MM.1S (cell line): ENCODE measurements at regions not wholly inside any gene's neighbourhood (a gene's known extent, or its start where the extent isn't known, plus 50 kb on each side); places are given as distances from the start of the nearest gene placed in this dataset.

Experiments
- EZH2 ChIP-seq: fragments of 300-600 bp; sonication (generic); optimal IDR thresholded peaks from 2 replicates; pipeline ENCODE3; 2017; ENCODE audit warnings: low read depth, mild to moderate bottlenecking, antibody characterized with exemption, low read length, mixed read lengths
- TF ChIP-seq, protein P1 (sequence below): fragments of 300-600 bp; sonication (generic); IDR thresholded peaks from 2 replicates; pipeline ENCODE4 v1.5.1; 2016; ENCODE audit warnings: antibody characterized with exemption, low read length, mixed read lengths

DNA sequence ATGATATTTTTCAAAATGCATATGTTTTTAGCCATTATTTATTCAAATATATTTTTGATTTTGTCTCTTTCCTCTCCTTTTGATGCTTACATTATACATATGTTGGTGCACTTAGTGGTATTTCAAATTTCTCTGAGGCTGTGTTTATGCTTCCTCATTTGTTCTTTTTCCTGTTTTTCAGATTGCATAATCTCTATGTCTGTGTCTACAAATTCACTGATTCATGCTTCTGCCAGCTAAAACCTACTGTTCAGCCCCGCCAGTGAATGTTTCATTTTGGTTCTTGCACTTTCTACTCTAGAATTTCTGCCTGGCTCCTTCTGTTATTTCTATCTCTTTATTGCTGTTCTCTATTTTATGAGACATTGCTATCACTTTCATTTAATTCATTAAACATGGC lies 951.7 kb upstream of the CNTNAP5 start:
- TF ChIP-seq, protein P1, sequence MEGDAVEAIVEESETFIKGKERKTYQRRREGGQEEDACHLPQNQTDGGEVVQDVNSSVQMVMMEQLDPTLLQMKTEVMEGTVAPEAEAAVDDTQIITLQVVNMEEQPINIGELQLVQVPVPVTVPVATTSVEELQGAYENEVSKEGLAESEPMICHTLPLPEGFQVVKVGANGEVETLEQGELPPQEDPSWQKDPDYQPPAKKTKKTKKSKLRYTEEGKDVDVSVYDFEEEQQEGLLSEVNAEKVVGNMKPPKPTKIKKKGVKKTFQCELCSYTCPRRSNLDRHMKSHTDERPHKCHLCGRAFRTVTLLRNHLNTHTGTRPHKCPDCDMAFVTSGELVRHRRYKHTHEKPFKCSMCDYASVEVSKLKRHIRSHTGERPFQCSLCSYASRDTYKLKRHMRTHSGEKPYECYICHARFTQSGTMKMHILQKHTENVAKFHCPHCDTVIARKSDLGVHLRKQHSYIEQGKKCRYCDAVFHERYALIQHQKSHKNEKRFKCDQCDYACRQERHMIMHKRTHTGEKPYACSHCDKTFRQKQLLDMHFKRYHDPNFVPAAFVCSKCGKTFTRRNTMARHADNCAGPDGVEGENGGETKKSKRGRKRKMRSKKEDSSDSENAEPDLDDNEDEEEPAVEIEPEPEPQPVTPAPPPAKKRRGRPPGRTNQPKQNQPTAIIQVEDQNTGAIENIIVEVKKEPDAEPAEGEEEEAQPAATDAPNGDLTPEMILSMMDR: no peak
- TF ChIP-seq EZH2: no peak
